ENCODE measurements at regions not wholly inside any gene's neighbourhood (a gene's known extent, or its start where the extent isn't known, plus 50 kb on each side); places are given as distances from the start of the nearest gene placed in this dataset.

GRCh38 chr7:41421056-41421455, 281.8 kb downstream of the INHBA start:
- Histone ChIP-seq H3K9me3 (no peaks in the 10 kb centered on the region), H3K27ac (no peak overlapping the region), H3K4me2 (no peak overlapping the region), H3K4me3 (no peak overlapping the region), H3K4me1 (no peaks in the 10 kb centered on the region)
- DNase-seq (ENCODE audit: low read depth in 1 of 2, low spot score in 1 of 2) = no peak
- ChIA-PET POLR2A (no interaction called here), CTCF (interaction anchor here (1.1 kb wide), 1 partner anchor 284 kb away, joined by 3 read pairs; no protein-coding TSS in a partner anchor)
- TF ChIP-seq HES2 (IDR thresholded peaks at IDR 0.05) = no peak
- TF ChIP-seq PBX3 (IDR thresholded peaks at IDR 0.05) = no peak
- TF ChIP-seq MAX (IDR thresholded peaks at IDR 0.05) = no peak
- TF ChIP-seq NR3C1 (IDR thresholded peaks at IDR 0.05) = no peak
- no peak for TF ChIP-seq PHF8 (IDR thresholded peaks at IDR 0.05; ENCODE audit: borderline replicate concordance, low read depth)
- TF ChIP-seq CBX8 (IDR thresholded peaks at IDR 0.05) = no peak
- TF ChIP-seq REST (IDR thresholded peaks at IDR 0.05) = no peak
- TF ChIP-seq ELK1 (IDR thresholded peaks at IDR 0.05; ENCODE audit: low read depth, low read length) = no peak
- no peak for TF ChIP-seq RNF2 (IDR thresholded peaks at IDR 0.05; ENCODE audit: borderline replicate concordance, low read depth)
- no peak for TF ChIP-seq MAFK (IDR thresholded peaks at IDR 0.05; ENCODE audit: partially characterized antibody)
- TF ChIP-seq HEYL (CRISPR knock-in tag; IDR thresholded peaks at IDR 0.05) = no peak
- no peak for TF ChIP-seq CHD4 (IDR thresholded peaks at IDR 0.05; ENCODE audit: borderline replicate concordance)
- TF ChIP-seq CBX2 (IDR thresholded peaks at IDR 0.05; ENCODE audit: borderline replicate concordance, low read depth) = no peak
- TF ChIP-seq TP53 (CRISPR knock-in tag; IDR thresholded peaks at IDR 0.05) = no peak
- TF ChIP-seq ATOH8 (CRISPR knock-in tag; IDR thresholded peaks at IDR 0.05; ENCODE audit: low read depth) = no peak
- TF ChIP-seq HOXB13 (CRISPR knock-in tag; IDR thresholded peaks at IDR 0.05; ENCODE audit: low read depth) = no peak
- TF ChIP-seq HOXA7 (CRISPR knock-in tag; IDR thresholded peaks at IDR 0.05) = no peak
- TF ChIP-seq HOXB5 (CRISPR knock-in tag; IDR thresholded peaks at IDR 0.05) = no peak
- TF ChIP-seq RAD21 (conservative IDR thresholded peaks at IDR 0.05 in 1 of 2, IDR thresholded peaks at IDR 0.05 in 1 of 2) = no peak
- no peak for TF ChIP-seq RCOR1 (IDR thresholded peaks at IDR 0.05; ENCODE audit: low read depth, low read length)
- WGBS (ENCODE audit: missing lambda C conversion rate) = 9% methylated on average over 3 of the region's 3 CpGs
- ATAC-seq = no peak
- no peak for FAIRE-seq

- Histone ChIP-seq H3K4me1 (no peaks in the 10 kb centered on the region), H3K4me2 (no peak overlapping the region), H3K9me3 (no peaks in the 10 kb centered on the region), H3K27ac (no peak overlapping the region), H3K4me3 (no peak overlapping the region)
- no peak for DNase-seq (ENCODE audit: low read depth in 1 of 2, low spot score in 1 of 2)
- 30% methylated on average over 3 of the region's 3 CpGs for WGBS (ENCODE audit: missing lambda C conversion rate)
- POLR2A ChIA-PET = no interaction called here
- CTCF ChIA-PET = no interaction called here
- no peak for ATAC-seq
- FAIRE-seq = no peak
- TF ChIP-seq TP53 (CRISPR knock-in tag; IDR thresholded peaks at IDR 0.05) (no peak), ZSCAN20 (CRISPR knock-in tag; IDR thresholded peaks at IDR 0.05) (no peak), NR3C1 (IDR thresholded peaks at IDR 0.05) (no peak), EP300 (IDR thresholded peaks at IDR 0.05) (no peak), ZC3H11A (IDR thresholded peaks at IDR 0.05) (no peak), HOXB5 (CRISPR knock-in tag; IDR thresholded peaks at IDR 0.05) (no peak), HOXB13 (CRISPR knock-in tag; IDR thresholded peaks at IDR 0.05; ENCODE audit: low read depth) (no peak), POLR2AphosphoS2 (conservative IDR thresholded peaks at IDR 0.05; ENCODE audit: low read length) (no peak), KDM1A (IDR thresholded peaks at IDR 0.05; ENCODE audit: low read depth) (no peak), RNF2 (IDR thresholded peaks at IDR 0.05; ENCODE audit: borderline replicate concordance, low read depth) (no peak), E2F6 (IDR thresholded peaks at IDR 0.05; ENCODE audit: borderline replicate concordance, low read depth) (no peak), HOXA7 (CRISPR knock-in tag; IDR thresholded peaks at IDR 0.05) (no peak), ELK1 (IDR thresholded peaks at IDR 0.05; ENCODE audit: low read depth, low read length) (no peak), ZFP36 (IDR thresholded peaks at IDR 0.05; ENCODE audit: borderline replicate concordance, partially characterized antibody) (no peak), TFCP2L1 (CRISPR knock-in tag; IDR thresholded peaks at IDR 0.05) (no peak), HES2 (IDR thresholded peaks at IDR 0.05) (no peak)
These were observed 282.5 kb downstream of the INHBA start for GRCh38 chr7:41420421-41420820.

Data from A549 (cell line).